Suprapubic skin (tissue), 4 donors: ENCODE measurements at regions not wholly inside any gene's neighbourhood (a gene's known extent, or its start where the extent isn't known, plus 50 kb on each side); places are given as distances from the start of the nearest gene placed in this dataset.

Source experiments
- EP300 ChIP-seq: sonication (generic); formaldehyde crosslinking; IDR thresholded peaks from one replicate; pipeline ENCODE4 v1.6.1; 2017; ENCODE audit warnings: antibody characterized with exemption
- POLR2A ChIP-seq, 2 donors: fragments of 450-650 bp; IDR thresholded peaks; one replicate each; pipeline ENCODE4 v1.6.1; 2017; ENCODE audit warnings: antibody characterized with exemption in 2 of 2, mild to moderate bottlenecking in 2 of 2, moderate library complexity in 2 of 2
- POLR2AphosphoS5 ChIP-seq, 3 donors: sonication (generic); formaldehyde crosslinking; IDR thresholded peaks; one replicate each; pipeline ENCODE4 v1.6.1; 2017; ENCODE audit warnings: antibody characterized with exemption in 3 of 3
- TF ChIP-seq, protein P1 (sequence below), 2 donors: fragments of 200-600 bp in 1 of 2; fragments of 450-650 bp in 1 of 2; sonication (generic) in 1 of 2; IDR thresholded peaks; one replicate each; pipeline ENCODE4 v1.5.1; 2016 to 2019; ENCODE audit warnings: antibody characterized with exemption in 2 of 2, mild to moderate bottlenecking in 1 of 2, moderate library complexity in 1 of 2

DNA sequence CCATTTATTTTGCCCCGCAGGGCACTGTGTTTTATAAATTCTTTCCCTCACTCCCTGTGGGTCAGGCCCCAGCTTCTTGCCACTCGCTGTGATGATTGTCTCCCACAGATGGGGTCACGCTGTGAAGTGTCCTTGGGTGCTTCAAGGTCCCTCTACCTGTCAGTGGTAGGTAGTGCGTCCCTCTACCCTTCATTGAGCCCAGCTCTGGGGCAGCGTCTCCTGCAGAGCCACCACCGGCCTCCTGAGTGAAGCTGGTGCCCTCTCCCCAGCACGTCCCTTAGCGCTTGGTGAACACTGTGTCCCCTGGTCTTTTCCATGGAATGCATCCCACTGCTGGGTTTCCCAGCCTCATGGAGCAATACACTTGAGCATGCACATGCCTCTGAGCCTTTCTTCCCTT lies 108.2 kb downstream of the NRN1 start:
- no peak for TF ChIP-seq POLR2AphosphoS5 (IDR thresholded peaks at IDR 0.05)
- TF ChIP-seq, protein P1, sequence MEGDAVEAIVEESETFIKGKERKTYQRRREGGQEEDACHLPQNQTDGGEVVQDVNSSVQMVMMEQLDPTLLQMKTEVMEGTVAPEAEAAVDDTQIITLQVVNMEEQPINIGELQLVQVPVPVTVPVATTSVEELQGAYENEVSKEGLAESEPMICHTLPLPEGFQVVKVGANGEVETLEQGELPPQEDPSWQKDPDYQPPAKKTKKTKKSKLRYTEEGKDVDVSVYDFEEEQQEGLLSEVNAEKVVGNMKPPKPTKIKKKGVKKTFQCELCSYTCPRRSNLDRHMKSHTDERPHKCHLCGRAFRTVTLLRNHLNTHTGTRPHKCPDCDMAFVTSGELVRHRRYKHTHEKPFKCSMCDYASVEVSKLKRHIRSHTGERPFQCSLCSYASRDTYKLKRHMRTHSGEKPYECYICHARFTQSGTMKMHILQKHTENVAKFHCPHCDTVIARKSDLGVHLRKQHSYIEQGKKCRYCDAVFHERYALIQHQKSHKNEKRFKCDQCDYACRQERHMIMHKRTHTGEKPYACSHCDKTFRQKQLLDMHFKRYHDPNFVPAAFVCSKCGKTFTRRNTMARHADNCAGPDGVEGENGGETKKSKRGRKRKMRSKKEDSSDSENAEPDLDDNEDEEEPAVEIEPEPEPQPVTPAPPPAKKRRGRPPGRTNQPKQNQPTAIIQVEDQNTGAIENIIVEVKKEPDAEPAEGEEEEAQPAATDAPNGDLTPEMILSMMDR (IDR thresholded peaks at IDR 0.05): no peak
- no peak for TF ChIP-seq POLR2A (IDR thresholded peaks at IDR 0.05)
- no peak for TF ChIP-seq EP300
